Motor neuron (in vitro differentiated cells): ENCODE measurements at regions not wholly inside any gene's neighbourhood (a gene's known extent, or its start where the extent isn't known, plus 50 kb on each side); places are given as distances from the start of the nearest gene placed in this dataset.

Experiments
- ATAC-seq, 8 experiments: fragments of 200-7000 bp; cut with Tn5 transposase; replicated peaks in 6 of 8; 2 replicates each; pipeline ENCODE4 v1.8.0; 2021; ENCODE audit warnings: mild to moderate bottlenecking in 8 of 8, moderate library complexity in 8 of 8
- H3K27ac ChIP-seq, 2 donors: fragments of 250-450 bp; sonication (Bioruptor Pico); 2 replicates each; pipeline ENCODE4 v1.9.0; 2021; ENCODE audit warnings: antibody characterized with exemption in 2 of 2, mild to moderate bottlenecking in 2 of 2, moderate library complexity in 1 of 2
- H3K4me1 ChIP-seq, 2 donors: fragments of 250-450 bp; sonication (Bioruptor Pico); replicated peaks in 1 of 2; 2 replicates each; pipeline ENCODE4 v1.6.1; 2021; ENCODE audit warnings: antibody characterized with exemption in 2 of 2, mild to moderate bottlenecking in 2 of 2, moderate library complexity in 1 of 2
- H3K4me3 ChIP-seq, 5 donors: fragments of 250-450 bp; sonication (Bioruptor Pico); 2 replicates each; pipeline ENCODE4 v1.9.0; 2021; ENCODE audit warnings: antibody characterized with exemption in 5 of 5, mild to moderate bottlenecking in 5 of 5, moderate library complexity in 4 of 5
- WGBS, 10 experiments: fragments of 450-650 bp; shearing (Covaris generic); methylation state at CpG; one replicate each; pipeline ENCODE4 v1.0.0; 2022; 5-methylcytosine and 5-hydroxymethylcytosine counted together
- in situ Hi-C, 9 experiments: fragments of 400-800 bp; cut with MboI; loops; one replicate each; pipeline ENCODE4 v1.15.0; 2021; ENCODE audit warnings: low sequenced_read_pairs in 9 of 9, low pct_unique_long_range_greater_than_20kb in 2 of 9; ENCODE audit not compliant: unreplicated experiment in 9 of 9

- WGBS, 10 experiments = 0 to 100% (median 40%) methylated on average over 1 to 3 of the region's 3 CpGs; no CpG with 5 or more reads in 3 of the 10 experiments
- Histone ChIP-seq H3K4me1 (no peaks in the 10 kb centered on the region), H3K4me3 (no peak overlapping the region), H3K27ac (no peak overlapping the region)
- ATAC-seq = peak in 3 of 8 experiments; percentile 29 to 46 (median 29)
- in situ Hi-C loops = no loop called here
These were observed 69.0 kb upstream of the FAM110C start for GRCh38 chr2:115303-115702.

- Histone ChIP-seq H3K4me3 (no peak overlapping the region), H3K4me1 (no peaks in the 10 kb centered on the region), H3K27ac (no peak overlapping the region)
- in situ Hi-C loops = no loop called here
- peak in 1 of 8 experiments; percentile 28 for ATAC-seq
- WGBS, 10 experiments = 0 to 85% (median 33%) methylated on average over 1 to 6 of the region's 8 CpGs; no CpG with 5 or more reads in 1 of the 10 experiments
These were observed 68.3 kb upstream of the FAM110C start for GRCh38 chr2:114616-115015.

- WGBS, 10 experiments = 0 to 73% (median 40%) methylated on average over 1 of the region's 1 CpG; no CpG with 5 or more reads in 4 of the 10 experiments
- no peak for ATAC-seq
- Histone ChIP-seq H3K4me3 (no peak overlapping the region), H3K27ac (no peak overlapping the region), H3K4me1 (no peaks in the 10 kb centered on the region)
- in situ Hi-C loops = no loop called here
These were observed 63.7 kb upstream of the FAM110C start for GRCh38 chr2:109998-110397.

GRCh38 chr2:108920-109809 lies 62.9 kb upstream of the FAM110C start:
- no peak overlapping the region for H3K4me3 ChIP-seq
- 0 to 82% (median 33%) methylated on average over 1 to 3 of the region's 5 CpGs; no CpG with 5 or more reads in 3 of the 10 experiments for WGBS, 10 experiments
- in situ Hi-C loops = no loop called here
- no peak for ATAC-seq
- no peaks in the 10 kb centered on the region for H3K4me1 ChIP-seq
- H3K27ac ChIP-seq = no peak overlapping the region

- in situ Hi-C loops = no loop called here
- Histone ChIP-seq H3K4me3 (no peak overlapping the region), H3K27ac (no peak overlapping the region), H3K4me1 (no peaks in the 10 kb centered on the region)
- no peak for ATAC-seq
- WGBS, 10 experiments = 60 to 87% (median 78%) methylated on average over 1 to 5 of the region's 11 CpGs; no CpG with 5 or more reads in 3 of the 10 experiments
These were observed 54.7 kb upstream of the FAM110C start for GRCh38 chr2:101016-101415.
